ENCODE measurements at regions not wholly inside any gene's neighbourhood (a gene's known extent, or its start where the extent isn't known, plus 50 kb on each side); places are given as distances from the start of the nearest gene placed in this dataset.

GRCh38 chr6:55012454-55012853 lies 161.9 kb upstream of the HCRTR2 start:
- Mint-ChIP-seq H3K4me1 (no peaks in the 10 kb centered on the region), H3K27ac (no peak overlapping the region), H3K36me3 (no peaks in the 10 kb centered on the region), H3K27me3 (ENCODE audit: low read depth in 3 of 3) (no peaks in the 10 kb centered on the region), H3K4me3 (no peak overlapping the region), H3K9me3 (peaks cover 0 to 6% (median 5%) of the 10 kb centered on the region in 7 donors)
- Histone ChIP-seq H4K20me1 (ENCODE audit: insufficient read depth, low read length) (no peaks in the 10 kb centered on the region), H3K27ac (ENCODE audit: low read depth in 1 of 2, low read length in 2 of 2) (no peak overlapping the region), H3K79me2 (ENCODE audit: insufficient read depth, low read length) (no peaks in the 10 kb centered on the region), H3K4me2 (replicated peaks; ENCODE audit: extremely low read depth, low read length, poor library complexity, severe bottlenecking) (no peak overlapping the region), H3K36me3 (replicated peaks in 1 of 2; ENCODE audit: control insufficient read depth in 1 of 2, insufficient read depth in 2 of 2, low read length in 2 of 2) (no peaks in the 10 kb centered on the region), H2AFZ (ENCODE audit: insufficient read depth, low read depth, low read length, poor library complexity, severe bottlenecking) (no peak overlapping the region), H3K4me3 (replicated peaks in 1 of 3; ENCODE audit: low read depth in 2 of 3, low read length in 3 of 3) (no peak overlapping the region), H3K9me3 (replicated peaks in 1 of 2; ENCODE audit: control insufficient read depth in 1 of 2, insufficient read depth in 1 of 2, low read length in 2 of 2) (peaks cover 0 to 8% of the 10 kb centered on the region in 2 donors), H3K4me1 (ENCODE audit: control insufficient read depth in 1 of 2, insufficient read depth in 2 of 2, low read length in 2 of 2) (no peaks in the 10 kb centered on the region), H3K27me3 (ENCODE audit: control insufficient read depth in 2 of 2, insufficient read depth in 2 of 2, low read length in 2 of 2) (no peaks in the 10 kb centered on the region), H3K9ac (ENCODE audit: insufficient read depth, low read length, poor library complexity, severe bottlenecking) (no peak overlapping the region)
- no peak for DNase-seq
- intact Hi-C loops (cut with micrococcal nuclease), result no loop called here
- TF ChIP-seq, protein P1, sequence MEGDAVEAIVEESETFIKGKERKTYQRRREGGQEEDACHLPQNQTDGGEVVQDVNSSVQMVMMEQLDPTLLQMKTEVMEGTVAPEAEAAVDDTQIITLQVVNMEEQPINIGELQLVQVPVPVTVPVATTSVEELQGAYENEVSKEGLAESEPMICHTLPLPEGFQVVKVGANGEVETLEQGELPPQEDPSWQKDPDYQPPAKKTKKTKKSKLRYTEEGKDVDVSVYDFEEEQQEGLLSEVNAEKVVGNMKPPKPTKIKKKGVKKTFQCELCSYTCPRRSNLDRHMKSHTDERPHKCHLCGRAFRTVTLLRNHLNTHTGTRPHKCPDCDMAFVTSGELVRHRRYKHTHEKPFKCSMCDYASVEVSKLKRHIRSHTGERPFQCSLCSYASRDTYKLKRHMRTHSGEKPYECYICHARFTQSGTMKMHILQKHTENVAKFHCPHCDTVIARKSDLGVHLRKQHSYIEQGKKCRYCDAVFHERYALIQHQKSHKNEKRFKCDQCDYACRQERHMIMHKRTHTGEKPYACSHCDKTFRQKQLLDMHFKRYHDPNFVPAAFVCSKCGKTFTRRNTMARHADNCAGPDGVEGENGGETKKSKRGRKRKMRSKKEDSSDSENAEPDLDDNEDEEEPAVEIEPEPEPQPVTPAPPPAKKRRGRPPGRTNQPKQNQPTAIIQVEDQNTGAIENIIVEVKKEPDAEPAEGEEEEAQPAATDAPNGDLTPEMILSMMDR (IDR thresholded peaks at IDR 0.05), result no peak
- no CpG with 5 or more reads among the region's 4 CpGs for WGBS (ENCODE audit: insufficient coverage)

DNA sequence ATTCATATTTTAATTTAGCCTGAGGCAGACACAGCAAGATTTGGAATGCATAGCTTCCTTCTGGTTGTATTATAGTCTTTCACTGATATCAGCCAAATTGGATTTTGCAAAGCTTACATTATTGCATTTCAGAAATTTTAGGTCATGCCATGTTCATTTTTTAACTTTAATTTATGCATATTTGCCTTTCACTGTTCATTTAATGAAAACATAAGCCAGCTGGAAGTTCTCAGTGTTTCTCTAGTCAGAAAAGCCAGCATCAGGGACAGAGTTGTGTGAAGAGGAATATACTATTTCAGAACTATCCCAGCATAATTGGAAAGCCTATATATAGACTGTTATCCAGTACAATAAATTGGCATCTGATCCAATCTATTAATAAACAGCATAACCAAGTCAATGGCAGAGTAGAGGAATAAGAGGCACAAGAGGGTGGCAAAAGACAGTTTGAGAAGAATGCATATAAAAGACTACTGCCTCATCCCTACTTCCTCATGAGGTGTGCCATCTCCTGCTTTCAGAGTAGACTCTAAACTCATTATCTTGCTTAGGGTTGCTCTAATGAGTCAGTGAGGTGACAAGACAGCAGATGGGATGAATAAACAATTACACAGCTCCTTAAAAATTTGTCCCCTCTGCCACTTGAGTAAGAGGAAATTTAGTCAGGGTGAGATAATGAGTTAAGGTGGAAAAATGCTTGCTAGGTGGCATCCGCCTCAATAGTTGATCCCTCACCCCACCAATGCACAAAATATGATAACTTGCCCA lies 159.8 kb upstream of the HCRTR2 start:
- H3K79me2 ChIP-seq (ENCODE audit: insufficient read depth, low read length), result no peaks in the 10 kb centered on the region
- no peak overlapping the region for H3K4me2 ChIP-seq (replicated peaks; ENCODE audit: extremely low read depth, low read length, poor library complexity, severe bottlenecking)
- no CpG with 5 or more reads among the region's 1 CpG for WGBS (ENCODE audit: insufficient coverage)
- no peaks in the 10 kb centered on the region for H3K36me3 ChIP-seq (replicated peaks in 1 of 2; ENCODE audit: control insufficient read depth in 1 of 2, insufficient read depth in 2 of 2, low read length in 2 of 2)
- intact Hi-C loops (cut with micrococcal nuclease), result no loop called here
- no peaks in the 10 kb centered on the region for H3K4me1 ChIP-seq (ENCODE audit: control insufficient read depth in 1 of 2, insufficient read depth in 2 of 2, low read length in 2 of 2)
- Mint-ChIP-seq H3K36me3 (no peaks in the 10 kb centered on the region), H3K4me3 (no peak overlapping the region), H3K27ac (no peak overlapping the region), H3K27me3 (ENCODE audit: low read depth in 3 of 3) (no peaks in the 10 kb centered on the region), H3K9me3 (peaks cover 0 to 2% (median 0%) of the 10 kb centered on the region in 7 donors), H3K4me1 (no peaks in the 10 kb centered on the region)
- no peaks in the 10 kb centered on the region for H4K20me1 ChIP-seq (ENCODE audit: insufficient read depth, low read length)
- no peak overlapping the region for H3K27ac ChIP-seq (ENCODE audit: low read depth in 1 of 2, low read length in 2 of 2)
- TF ChIP-seq, protein P1 (IDR thresholded peaks at IDR 0.05), result no peak
- H3K27me3 ChIP-seq (ENCODE audit: control insufficient read depth in 2 of 2, insufficient read depth in 2 of 2, low read length in 2 of 2), result no peaks in the 10 kb centered on the region
- no peak overlapping the region for H3K9ac ChIP-seq (ENCODE audit: insufficient read depth, low read length, poor library complexity, severe bottlenecking)
- DNase-seq, result no peak
- peaks cover 0 to 5% of the 10 kb centered on the region in 2 donors for H3K9me3 ChIP-seq (replicated peaks in 1 of 2; ENCODE audit: control insufficient read depth in 1 of 2, insufficient read depth in 1 of 2, low read length in 2 of 2)
- H2AFZ ChIP-seq (ENCODE audit: insufficient read depth, low read depth, low read length, poor library complexity, severe bottlenecking), result no peak overlapping the region
- H3K4me3 ChIP-seq (replicated peaks in 1 of 3; ENCODE audit: low read depth in 2 of 3, low read length in 3 of 3), result no peak overlapping the region
